K562 (cell line): ENCODE measurements at regions not wholly inside any gene's neighbourhood (a gene's known extent, or its start where the extent isn't known, plus 50 kb on each side); places are given as distances from the start of the nearest gene placed in this dataset.

Experiments used
- ATAC-seq: fragments of 200-7000 bp; cut with Tn5 transposase; 3 replicates; pipeline ENCODE4 v1.9.1; 2020; ENCODE audit warnings: moderate library complexity
- BruUV-seq: library from RNA; stranded (reverse); fragments of 400-500 nt; replicated peaks from 2 replicates; lab custom pipeline; 2021; lab: Mats Ljungman, UMichigan
- CTCF ChIA-PET: fragments of 300-600 bp; formaldehyde crosslinking; extraction: SDS; loops from one replicate; lab custom pipeline; 2021; ENCODE audit warnings: low intra/inter-chr PET ratio; lab: Yijun Ruan, JAX
- POLR2A ChIA-PET: fragments of 300-600, 350-650 bp; sonication (Branson Sonifier 250); formaldehyde crosslinking; extraction: SDS; loops from one replicate; lab custom pipeline; 2021; ENCODE audit warnings: antibody characterized with exemption, inconsistent platforms; lab: Yijun Ruan, JAX
- DNase-seq, 4 experiments: peaks; one replicate each; pipeline versions ENCODE4 v3.0.0 to v3.0.0-alpha.2; 2011 to 2018; ENCODE audit warnings: low spot score in 3 of 4, mixed read lengths in 3 of 4; ENCODE audit errors: extremely low read depth in 1 of 4
- FAIRE-seq: peaks from 2 replicates; lab custom pipeline; 2011; peaks lifted over from hg19 to GRCh38; lab: Jason Lieb, UNC
- H2AFZ ChIP-seq: 2 replicates; pipeline ENCODE4 v1.6.0; 2011; ENCODE audit warnings: low read depth, low read length, control low read depth, inconsistent platforms
- H3K27ac ChIP-seq: fragments of 200-600 bp; 3 replicates; pipeline ENCODE4 v1.8.0; 2011; ENCODE audit warnings: low read depth, mild to moderate bottlenecking, control low read depth, inconsistent platforms, low read length, moderate library complexity, mixed read lengths; ENCODE audit errors: extremely low read depth
- H3K27me3 ChIP-seq, 2 experiments: fragments of 300-600 bp in 1 of 2; 2 replicates in 1 of 2; 3 replicates in 1 of 2; pipeline versions ENCODE4 v1.6.0 to v1.8.0; 2011; ENCODE audit warnings: inconsistent platforms in 2 of 2, low read length in 2 of 2, mild to moderate bottlenecking in 1 of 2, mixed read lengths in 1 of 2, moderate library complexity in 1 of 2; ENCODE audit not compliant: control insufficient read depth in 2 of 2, insufficient read depth in 2 of 2
- H3K36me3 ChIP-seq: fragments of 300-600 bp; 3 replicates; pipeline ENCODE4 v1.8.0; 2011; ENCODE audit warnings: mild to moderate bottlenecking, low read length, inconsistent platforms; ENCODE audit not compliant: control insufficient read depth, insufficient read depth
- H3K4me1 ChIP-seq, 2 experiments: fragments of 200-600 bp in 1 of 2; replicated peaks in 1 of 2; 2 replicates in 1 of 2; 3 replicates in 1 of 2; pipeline versions ENCODE4 v1.5.1 to v1.8.0; 2011; ENCODE audit warnings: inconsistent platforms in 2 of 2, low read length in 2 of 2, mild to moderate bottlenecking in 1 of 2, mixed read lengths in 1 of 2, moderate library complexity in 1 of 2; ENCODE audit not compliant: control insufficient read depth in 2 of 2, insufficient read depth in 2 of 2
- H3K4me2 ChIP-seq: 2 replicates; pipeline ENCODE4 v1.6.1; 2011; ENCODE audit warnings: low read length, control low read depth, inconsistent platforms, mixed read lengths; ENCODE audit not compliant: insufficient read depth
- H3K4me3 ChIP-seq: fragments of 200-600 bp; sonication (generic), shearing (Covaris generic); 2 replicates; pipeline ENCODE4 v1.5.1; 2016; ENCODE audit warnings: control low read depth, inconsistent platforms
- H3K79me2 ChIP-seq: fragments of 200-600 bp; 3 replicates; pipeline ENCODE4 v1.8.0; 2011; ENCODE audit warnings: low read length, inconsistent platforms; ENCODE audit not compliant: control insufficient read depth, insufficient read depth
- H3K9ac ChIP-seq, 2 experiments: 2 replicates each; pipeline versions ENCODE4 v1.6.0 to v1.6.1; 2011; ENCODE audit warnings: low read depth in 2 of 2, low read length in 2 of 2, control low read depth in 1 of 2, inconsistent platforms in 1 of 2, mild to moderate bottlenecking in 1 of 2, mixed read lengths in 1 of 2; ENCODE audit not compliant: insufficient read depth in 1 of 2
- H3K9me1 ChIP-seq: one replicate; pipeline ENCODE4 v1.6.0; 2011; ENCODE audit warnings: inconsistent platforms, mild to moderate bottlenecking, low read length, moderate library complexity; ENCODE audit not compliant: control insufficient read depth, insufficient read depth
- H3K9me3 ChIP-seq: replicated peaks from 2 replicates; pipeline ENCODE4 v1.5.1; 2011; ENCODE audit warnings: low read depth, low read length, inconsistent platforms; ENCODE audit not compliant: control insufficient read depth, insufficient read depth
- H4K20me1 ChIP-seq: replicated peaks from 2 replicates; pipeline ENCODE4 v1.6.1; 2011; ENCODE audit warnings: low read length, inconsistent platforms, mixed read lengths; ENCODE audit not compliant: control insufficient read depth, insufficient read depth
- ATF3 ChIP-seq, 2 experiments: fragments of 450-650 bp in 1 of 2; sonication (generic) in 1 of 2; formaldehyde crosslinking in 1 of 2; IDR thresholded peaks in 1 of 2; conservative IDR thresholded peaks in 1 of 2; 2 replicates each; pipeline versions ENCODE4 v1.6.1 to v1.8.1; 2016 to 2023; ENCODE audit warnings: mild to moderate bottlenecking in 2 of 2, moderate library complexity in 2 of 2, inconsistent platforms in 1 of 2, missing genetic modification reagents in 1 of 2
- ERF ChIP-seq: fragments of 450-650 bp; formaldehyde crosslinking; IDR thresholded peaks from 2 replicates; pipeline ENCODE4 v1.4.0; 2020; ENCODE audit warnings: mild to moderate bottlenecking, mixed read lengths
- HMG20B ChIP-seq: fragments of 250-450 bp; sonication (Bioruptor Pico); IDR thresholded peaks from 2 replicates; pipeline ENCODE4 v1.5.0; 2021; ENCODE audit warnings: mild to moderate bottlenecking
- HOMEZ ChIP-seq: fragments of 250-450 bp; sonication (Bioruptor Pico); IDR thresholded peaks from 2 replicates; pipeline ENCODE4 v1.4.0; 2020; ENCODE audit warnings: mild to moderate bottlenecking, moderate library complexity
- JUND ChIP-seq, 2 experiments: IDR thresholded peaks; 2 replicates in 1 of 2; 3 replicates in 1 of 2; pipeline ENCODE4 v1.6.1; 2011; ENCODE audit warnings: borderline replicate concordance in 2 of 2, low read depth in 2 of 2, low read length in 2 of 2, improper control_type of control experiment in 1 of 2, missing biosample characterization in 1 of 2, missing genetic modification characterization in 1 of 2, missing genetic modification reagents in 1 of 2
- MXD1 ChIP-seq: fragments of 250-450 bp; sonication (Bioruptor Pico); IDR thresholded peaks from 2 replicates; pipeline ENCODE4 v1.8.0; 2021; ENCODE audit warnings: borderline replicate concordance, mild to moderate bottlenecking, moderate library complexity; ENCODE audit not compliant: poor library complexity, severe bottlenecking
- NCOR1 ChIP-seq: fragments of 450-650 bp; IDR thresholded peaks from 2 replicates; pipeline ENCODE4 v1.6.1; 2016; ENCODE audit warnings: mild to moderate bottlenecking, moderate library complexity
- NR4A1 ChIP-seq, 2 experiments: fragments of 250-450 bp in 1 of 2; fragments of 450-650 bp in 1 of 2; sonication (Bioruptor Pico) in 1 of 2; IDR thresholded peaks; 2 replicates each; pipeline versions ENCODE4 v1.4.0 to v1.6.1; 2016 to 2020; ENCODE audit warnings: mild to moderate bottlenecking in 2 of 2, missing compliant biosample characterization in 1 of 2, missing genetic modification characterization in 1 of 2, moderate library complexity in 1 of 2
- TFE3 ChIP-seq: fragments of 450-650 bp; formaldehyde crosslinking; IDR thresholded peaks from 2 replicates; pipeline ENCODE4 v1.4.0; 2020; ENCODE audit warnings: mild to moderate bottlenecking, mixed read lengths
- ZNF280B ChIP-seq: fragments of 250-450 bp; sonication (Bioruptor Pico); IDR thresholded peaks from 2 replicates; pipeline ENCODE4 v1.5.1; 2021; ENCODE audit warnings: mild to moderate bottlenecking
- ZNF324 ChIP-seq: fragments of 250-450 bp; sonication (Bioruptor Pico); IDR thresholded peaks from 2 replicates; pipeline ENCODE4 v1.4.0; 2020; ENCODE audit warnings: mild to moderate bottlenecking
- ZNF436 ChIP-seq: fragments of 250-450, 450-650 bp; sonication (Bioruptor Pico); formaldehyde crosslinking; IDR thresholded peaks from 2 replicates; pipeline ENCODE4 v1.7.0; 2020; ENCODE audit warnings: mild to moderate bottlenecking
- ZNF75A ChIP-seq: fragments of 450-650 bp; formaldehyde crosslinking; IDR thresholded peaks from 2 replicates; pipeline ENCODE4 v1.4.0; 2020; ENCODE audit warnings: mild to moderate bottlenecking
- WGBS: fragments of 100-300 bp; shearing (Covaris generic); methylation state at CpG from one replicate; pipeline ENCODE4 v1.1.6; 2016; ENCODE audit warnings: low coverage, mixed read lengths; ENCODE audit not compliant: insufficient coverage; ENCODE audit errors: missing lambda C conversion rate; 5-methylcytosine and 5-hydroxymethylcytosine counted together
- in situ Hi-C: fragments of 300-500 bp; cut with MboI; formaldehyde crosslinking; loops from 4 replicates; pipeline ENCODE4 v1.15.0; 2018; ENCODE audit warnings: inconsistent platforms, mixed read lengths
- intact Hi-C: fragments of 100-400 bp; cut with micrococcal nuclease; formaldehyde crosslinking; loops from 2 replicates; pipeline ENCODE4 v1.14.2; 2022

- Histone ChIP-seq H3K27ac (no peak overlapping the region), H3K27me3 (no peaks in the 10 kb centered on the region), H3K4me2 (no peak overlapping the region), H3K79me2 (no peaks in the 10 kb centered on the region), H3K4me3 (no peak overlapping the region), H2AFZ (no peak overlapping the region), H4K20me1 (no peaks in the 10 kb centered on the region), H3K9ac (no peak overlapping the region), H3K9me1 (no peaks in the 10 kb centered on the region), H3K4me1 (no peaks in the 10 kb centered on the region), H3K36me3 (no peaks in the 10 kb centered on the region), H3K9me3 (no peaks in the 10 kb centered on the region)
- intact Hi-C loops = no loop called here
- POLR2A ChIA-PET = no interaction called here
- BruUV-seq = no TSS peak
- in situ Hi-C loops = no loop called here
- TF ChIP-seq JUND (IDR thresholded peaks at IDR 0.05; ENCODE audit: borderline replicate concordance, low read depth, low read length) (no peak), JUND (tag; IDR thresholded peaks at IDR 0.05; ENCODE audit: borderline replicate concordance, low read depth, low read length) (no peak), NR4A1 (CRISPR knock-in tag; IDR thresholded peaks at IDR 0.05) (no peak), NR4A1 (tag; IDR thresholded peaks at IDR 0.05) (no peak), ERF (CRISPR knock-in tag) (no peak), ATF3 (IDR thresholded peaks at IDR 0.05) (no peak), ATF3 (CRISPR knock-in tag; conservative IDR thresholded peaks at IDR 0.05) (no peak), ZNF324 (CRISPR knock-in tag) (no peak), ZNF75A (no peak), MXD1 (CRISPR knock-in tag) (no peak), HMG20B (CRISPR knock-in tag) (no peak), ZNF280B (CRISPR knock-in tag) (no peak), TFE3 (no peak), HOMEZ (CRISPR knock-in tag) (no peak), NCOR1 (no peak), ZNF436 (CRISPR knock-in tag) (no peak)
- no peak for DNase-seq
- WGBS = 37% methylated on average over 43 of the region's 65 CpGs
- FAIRE-seq = no peak
- no peak for ATAC-seq
- CTCF ChIA-PET = no interaction called here
Measured at GRCh38 chr4:164383358-164384220, 370.3 kb upstream of the SMIM31 start.
